ENCODE measurements at regions not wholly inside any gene's neighbourhood (a gene's known extent, or its start where the extent isn't known, plus 50 kb on each side); places are given as distances from the start of the nearest gene placed in this dataset.

DNA sequence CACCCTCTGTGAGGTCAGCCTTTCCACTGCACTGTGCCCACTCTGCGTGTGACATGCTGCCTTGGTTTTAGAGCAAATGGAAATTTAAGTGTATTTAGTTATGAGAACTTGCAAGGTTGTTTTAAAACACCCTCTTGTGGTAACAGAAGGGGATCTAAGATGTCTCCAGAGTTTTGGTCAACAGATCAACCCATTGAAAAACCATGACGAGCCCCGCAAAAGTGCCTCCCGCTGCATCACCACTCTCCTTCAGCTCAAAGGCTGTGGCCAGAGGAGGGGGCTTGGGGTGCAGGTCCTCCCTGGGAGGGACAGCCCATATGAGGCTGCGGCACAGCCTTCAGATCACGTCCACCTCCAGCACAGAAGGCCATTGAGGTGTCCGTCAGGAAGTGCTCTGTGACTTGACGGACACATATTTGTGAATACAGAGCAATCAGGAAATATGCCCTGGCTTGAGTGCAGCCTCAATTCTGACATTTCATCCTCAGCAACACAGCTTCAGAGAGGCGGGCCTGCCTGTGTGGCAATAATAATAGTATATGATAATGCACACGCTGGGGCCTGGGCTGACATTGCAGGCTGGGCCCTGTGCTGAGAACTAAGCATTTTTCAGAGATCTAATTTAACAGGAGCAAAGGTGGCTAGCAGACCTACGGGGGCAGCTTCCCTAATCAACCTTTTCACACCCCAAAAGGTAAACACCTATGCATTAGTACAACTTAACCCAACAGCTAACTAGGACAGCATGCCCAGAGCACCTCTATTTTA, 213.9 kb downstream of the ANAPC1 start:
- TF ChIP-seq CTCF (conservative IDR thresholded peaks at IDR 0.05), result no peak
- no peak for TF ChIP-seq ZFX (IDR thresholded peaks at IDR 0.05)
